HG02678 (cell line): ENCODE measurements at regions not wholly inside any gene's neighbourhood (a gene's known extent, or its start where the extent isn't known, plus 50 kb on each side); places are given as distances from the start of the nearest gene placed in this dataset.
"Not testable (repeated sequence)": the region's sequence is repeated elsewhere in the genome, so short reads cannot be mapped to it uniquely, and the experiment has no call there.

ENCODE experiments used
- ATAC-seq: cut with Tn5 transposase; IDR thresholded peaks from one replicate; pipeline ENCODE4 v1.9.1; 2021; ENCODE audit warnings: mild to moderate bottlenecking, moderate library complexity; ENCODE audit not compliant: unreplicated experiment

- no peak for ATAC-seq
Observed at GRCh38 chr12:124477107-124477915, 90.1 kb downstream of the NCOR2 start.

GRCh38 chr12:124476011-124476400, 91.4 kb downstream of the NCOR2 start:
- no peak for ATAC-seq

GRCh38 chr12:124475295-124476010, 92.0 kb downstream of the NCOR2 start:
- ATAC-seq, result no peak

GRCh38 chr12:124474709-124475108, 92.7 kb downstream of the NCOR2 start:
- ATAC-seq, result no peak

GRCh38 chr12:124472690-124473279, 94.6 kb downstream of the NCOR2 start:
- ATAC-seq, result no peak

- ATAC-seq, result no peak
Observed at GRCh38 chr12:124471828-124472227, 95.6 kb downstream of the NCOR2 start.

- ATAC-seq, result no peak
Observed at GRCh38 chr12:124470806-124471205, 96.6 kb downstream of the NCOR2 start.

GRCh38 chr12:124470139-124470538, 97.3 kb downstream of the NCOR2 start:
- ATAC-seq, result no peak

GRCh38 chr12:124469193-124469888, 98.1 kb downstream of the NCOR2 start:
- no peak for ATAC-seq

GRCh38 chr12:124467549-124467948, 99.9 kb downstream of the NCOR2 start:
- not testable (repeated sequence) for ATAC-seq

- peak; percentile 98 for ATAC-seq
Observed at GRCh38 chr12:124466216-124467128, 100.9 kb downstream of the NCOR2 start.

- no peak for ATAC-seq
Observed at GRCh38 chr12:124465473-124465872, 101.9 kb downstream of the NCOR2 start.

- no peak for ATAC-seq
Observed at GRCh38 chr12:124464830-124465229, 102.6 kb downstream of the NCOR2 start.

GRCh38 chr12:124464062-124464461, 103.3 kb downstream of the NCOR2 start:
- ATAC-seq, result no peak

- ATAC-seq, result no peak
Observed at GRCh38 chr12:124463341-124463921, 104.0 kb downstream of the NCOR2 start.

- ATAC-seq, result no peak
Observed at GRCh38 chr12:124462750-124463149, 104.7 kb downstream of the NCOR2 start.

GRCh38 chr12:124461851-124462623, 105.4 kb downstream of the NCOR2 start:
- ATAC-seq, result no peak

GRCh38 chr12:124461241-124461673, 106.2 kb downstream of the NCOR2 start:
- no peak for ATAC-seq

GRCh38 chr12:124460771-124461170, 106.6 kb downstream of the NCOR2 start:
- ATAC-seq, result no peak
